HUES48 (cell line): ENCODE measurements at regions not wholly inside any gene's neighbourhood (a gene's known extent, or its start where the extent isn't known, plus 50 kb on each side); places are given as distances from the start of the nearest gene placed in this dataset.
"Not testable (repeated sequence)": the region's sequence is repeated elsewhere in the genome, so short reads cannot be mapped to it uniquely, and the experiment has no call there.

Source experiments
- H3K27ac ChIP-seq: one replicate; pipeline ENCODE4 v1.7.0; 2013; ENCODE audit warnings: low read depth, low read length, inconsistent platforms
- H3K27me3 ChIP-seq: 2 replicates; pipeline ENCODE4 v1.6.1; 2013; ENCODE audit warnings: mild to moderate bottlenecking, low read length; ENCODE audit not compliant: control insufficient read depth, insufficient read depth
- H3K36me3 ChIP-seq: 2 replicates; pipeline ENCODE4 v1.6.1; 2013; ENCODE audit warnings: low read length; ENCODE audit not compliant: control insufficient read depth, insufficient read depth
- H3K4me1 ChIP-seq: 2 replicates; pipeline ENCODE4 v1.6.1; 2013; ENCODE audit warnings: mild to moderate bottlenecking, low read length; ENCODE audit not compliant: control insufficient read depth, insufficient read depth
- H3K4me3 ChIP-seq: 2 replicates; pipeline ENCODE4 v1.5.1; 2013; ENCODE audit warnings: mild to moderate bottlenecking, low read depth, low read length
- H3K9ac ChIP-seq: 2 replicates; pipeline ENCODE4 v1.6.1; 2013; ENCODE audit warnings: mild to moderate bottlenecking, low read depth, low read length, moderate library complexity
- H3K9me3 ChIP-seq: 2 replicates; pipeline ENCODE4 v1.6.1; 2013; ENCODE audit warnings: low read length; ENCODE audit not compliant: control insufficient read depth, insufficient read depth

GRCh38 chr21:19031953-19032352 lies 628.4 kb upstream of the TMPRSS15 start:
- Histone ChIP-seq H3K36me3 (no peaks in the 10 kb centered on the region), H3K9me3 (no peaks in the 10 kb centered on the region)

GRCh38 chr21:19034041-19034440 lies 630.5 kb upstream of the TMPRSS15 start:
- Histone ChIP-seq H3K27ac (no peak overlapping the region), H3K27me3 (no peaks in the 10 kb centered on the region), H3K36me3 (no peaks in the 10 kb centered on the region), H3K9ac (no peak overlapping the region), H3K4me3 (no peak overlapping the region), H3K9me3 (no peaks in the 10 kb centered on the region), H3K4me1 (no peaks in the 10 kb centered on the region)

More at GRCh38 chr21:19031953-19032352, 628.4 kb upstream of the TMPRSS15 start:
- no peaks in the 10 kb centered on the region for H3K4me1 ChIP-seq
- H3K27ac ChIP-seq, result no peak overlapping the region
- H3K9ac ChIP-seq, result no peak overlapping the region
- no peak overlapping the region for H3K4me3 ChIP-seq
- no peaks in the 10 kb centered on the region for H3K27me3 ChIP-seq

GRCh38 chr21:19034560-19034959 lies 631.0 kb upstream of the TMPRSS15 start:
- no peak overlapping the region for H3K4me3 ChIP-seq
- no peaks in the 10 kb centered on the region for H3K36me3 ChIP-seq
- no peaks in the 10 kb centered on the region for H3K27me3 ChIP-seq
- H3K9ac ChIP-seq, result no peak overlapping the region
- H3K9me3 ChIP-seq, result 0 out of 2 replicates have a peak, but pooled peaks cover 5% of the 10 kb centered on the region
- no peak overlapping the region for H3K27ac ChIP-seq
- H3K4me1 ChIP-seq, result no peaks in the 10 kb centered on the region

- Histone ChIP-seq H3K4me1 (no peaks in the 10 kb centered on the region), H3K27ac (no peak overlapping the region)
Measured at GRCh38 chr21:19045876-19046275, 642.3 kb upstream of the TMPRSS15 start.

GRCh38 chr21:19048098-19048672 lies 644.6 kb upstream of the TMPRSS15 start:
- H3K4me3 ChIP-seq, result no peak overlapping the region

More at GRCh38 chr21:19045876-19046275, 642.3 kb upstream of the TMPRSS15 start:
- Histone ChIP-seq H3K9ac (no peak overlapping the region), H3K36me3 (no peaks in the 10 kb centered on the region), H3K9me3 (no peaks in the 10 kb centered on the region), H3K4me3 (no peak overlapping the region), H3K27me3 (no peaks in the 10 kb centered on the region)

GRCh38 chr21:19049567-19049966 lies 646.0 kb upstream of the TMPRSS15 start:
- Histone ChIP-seq H3K27me3 (no peaks in the 10 kb centered on the region), H3K4me1 (no peaks in the 10 kb centered on the region), H3K36me3 (no peaks in the 10 kb centered on the region), H3K4me3 (no peak overlapping the region), H3K27ac (no peak overlapping the region), H3K9me3 (peaks cover 4% of the 10 kb centered on the region; the same call in 1 of the 2 replicates), H3K9ac (no peak overlapping the region)

More at GRCh38 chr21:19048098-19048672, 644.6 kb upstream of the TMPRSS15 start:
- Histone ChIP-seq H3K27me3 (no peaks in the 10 kb centered on the region), H3K4me1 (no peaks in the 10 kb centered on the region), H3K36me3 (no peaks in the 10 kb centered on the region), H3K27ac (no peak overlapping the region), H3K9me3 (peaks cover 4% of the 10 kb centered on the region; the same call in 1 of the 2 replicates), H3K9ac (no peak overlapping the region)

GRCh38 chr21:19065164-19065563 lies 661.6 kb upstream of the TMPRSS15 start:
- H3K9ac ChIP-seq, result no peak overlapping the region
- no peaks in the 10 kb centered on the region for H3K4me1 ChIP-seq
- no peaks in the 10 kb centered on the region for H3K27me3 ChIP-seq
- H3K4me3 ChIP-seq, result no peak overlapping the region
- no peaks in the 10 kb centered on the region for H3K36me3 ChIP-seq
- peaks cover 8% of the 10 kb centered on the region; the same call in 1 of the 2 replicates for H3K9me3 ChIP-seq
- H3K27ac ChIP-seq, result no peak overlapping the region

GRCh38 chr21:19076031-19076430 lies 672.4 kb upstream of the TMPRSS15 start:
- Histone ChIP-seq H3K36me3 (no peaks in the 10 kb centered on the region), H3K9ac (no peak overlapping the region), H3K4me1 (no peaks in the 10 kb centered on the region), H3K27ac (peak overlapping the region; percentile 66), H3K27me3 (no peaks in the 10 kb centered on the region), H3K4me3 (no peak overlapping the region), H3K9me3 (peaks cover 20% of the 10 kb centered on the region)

- H3K36me3 ChIP-seq, result no peaks in the 10 kb centered on the region
- no peaks in the 10 kb centered on the region for H3K4me1 ChIP-seq
- no peak overlapping the region for H3K4me3 ChIP-seq
- no peaks in the 10 kb centered on the region for H3K9me3 ChIP-seq
- H3K27ac ChIP-seq, result no peak overlapping the region
- H3K27me3 ChIP-seq, result no peaks in the 10 kb centered on the region
- H3K9ac ChIP-seq, result no peak overlapping the region
Measured at GRCh38 chr21:19109694-19110093, 706.1 kb upstream of the TMPRSS15 start.

GRCh38 chr21:19119259-19119658 lies 715.7 kb upstream of the TMPRSS15 start:
- not testable (repeated sequence) for H3K27ac ChIP-seq, H3K27me3 ChIP-seq, H3K9ac ChIP-seq, H3K36me3 ChIP-seq, H3K4me3 ChIP-seq, H3K9me3 ChIP-seq
- peaks cover 32% of the 10 kb centered on the region for H3K4me1 ChIP-seq

- H3K36me3 ChIP-seq, result no peaks in the 10 kb centered on the region
- peak overlapping the region; percentile 65 for H3K27ac ChIP-seq
- H3K4me3 ChIP-seq, result no peak overlapping the region; the same call in 1 of the 2 replicates
- H3K27me3 ChIP-seq, result no peaks in the 10 kb centered on the region
- H3K9me3 ChIP-seq, result peaks cover 7% of the 10 kb centered on the region; the same call in 1 of the 2 replicates
- peaks cover 32% of the 10 kb centered on the region for H3K4me1 ChIP-seq
- H3K9ac ChIP-seq, result no peak overlapping the region
Measured at GRCh38 chr21:19120591-19120990, 717.0 kb upstream of the TMPRSS15 start.
